GM12878 (cell line): ENCODE measurements at regions not wholly inside any gene's neighbourhood (a gene's known extent, or its start where the extent isn't known, plus 50 kb on each side); places are given as distances from the start of the nearest gene placed in this dataset.

ENCODE experiments used
- ATAC-seq: fragments of 200-7000 bp; cut with Tn5 transposase; 3 replicates; pipeline ENCODE4 v1.9.1; 2020; ENCODE audit warnings: mild to moderate bottlenecking, moderate library complexity
- BruUV-seq: library from RNA; stranded (reverse); fragments of 400-500 nt; replicated peaks from 2 replicates; lab custom pipeline; 2021; lab: Mats Ljungman, UMichigan
- CTCF ChIA-PET: fragments of 300-600 bp; sonication (Branson Sonifier 250); formaldehyde crosslinking; extraction: SDS; loops from one replicate; lab custom pipeline; 2021; ENCODE audit warnings: inconsistent platforms; lab: Yijun Ruan, JAX
- POLR2A ChIA-PET: fragments of 350-600 bp; formaldehyde crosslinking; extraction: SDS; loops from one replicate; lab custom pipeline; 2021; ENCODE audit warnings: inconsistent platforms; lab: Charles Lee
- RAD21 ChIA-PET: fragments of 300-600 bp; sonication (Branson Sonifier 250); formaldehyde crosslinking; loops from one replicate; lab custom pipeline; 2023; ENCODE audit warnings: antibody characterized with exemption; ENCODE audit not compliant: unreplicated experiment; lab: Charles Lee
- SMC1A ChIA-PET: fragments of 300-600 bp; sonication (Branson Sonifier 250); formaldehyde crosslinking; loops from one replicate; lab custom pipeline; 2023; ENCODE audit not compliant: unreplicated experiment, uncharacterized antibody; lab: Charles Lee
- DNase-seq: peaks from one replicate; pipeline ENCODE4 v3.0.0-alpha.2; 2011; ENCODE audit warnings: low read depth, low spot score
- FAIRE-seq: peaks from 3 replicates; lab custom pipeline; 2011; peaks lifted over from hg19 to GRCh38; lab: Jason Lieb, UNC
- H2AFZ ChIP-seq: 2 replicates; pipeline ENCODE4 v1.6.0; 2011; ENCODE audit warnings: low read depth, low read length, control low read depth; ENCODE audit not compliant: control insufficient read depth
- H3K27ac ChIP-seq: 2 replicates; pipeline ENCODE4 v1.5.1; 2011; ENCODE audit warnings: control low read depth; ENCODE audit not compliant: control insufficient read depth, insufficient read depth
- H3K27me3 ChIP-seq, 2 experiments: replicated peaks in 1 of 2; 2 replicates each; pipeline versions ENCODE4 v1.6.0 to v1.6.1; 2011; ENCODE audit warnings: low read length in 1 of 2; ENCODE audit not compliant: control insufficient read depth in 2 of 2, insufficient read depth in 2 of 2
- H3K36me3 ChIP-seq, 2 experiments: 2 replicates each; pipeline ENCODE4 v1.5.1; 2011; ENCODE audit warnings: low read length in 1 of 2; ENCODE audit not compliant: control insufficient read depth in 2 of 2, insufficient read depth in 2 of 2
- H3K4me1 ChIP-seq: 2 replicates; pipeline ENCODE4 v1.6.1; 2011; ENCODE audit warnings: mild to moderate bottlenecking, low read length, moderate library complexity, mixed read lengths; ENCODE audit not compliant: control insufficient read depth, insufficient read depth
- H3K4me2 ChIP-seq: 2 replicates; pipeline ENCODE4 v1.6.0; 2011; ENCODE audit warnings: control low read depth; ENCODE audit not compliant: control insufficient read depth, insufficient read depth
- H3K4me3 ChIP-seq: fragments of 200-600 bp; sonication (generic); 2 replicates; pipeline ENCODE4 v1.5.1; 2016
- H3K79me2 ChIP-seq: 2 replicates; pipeline ENCODE4 v1.6.0; 2011; ENCODE audit warnings: low read length; ENCODE audit not compliant: control insufficient read depth, insufficient read depth
- H3K9ac ChIP-seq: 2 replicates; pipeline ENCODE4 v1.8.0; 2011; ENCODE audit warnings: low read length, control low read depth, mixed read lengths; ENCODE audit not compliant: control insufficient read depth, insufficient read depth
- H3K9me3 ChIP-seq: replicated peaks from 3 replicates; pipeline ENCODE4 v1.5.1; 2011; ENCODE audit warnings: mild to moderate bottlenecking, low read length; ENCODE audit not compliant: control insufficient read depth, insufficient read depth
- H4K20me1 ChIP-seq: 2 replicates; pipeline ENCODE4 v1.6.0; 2011; ENCODE audit not compliant: control insufficient read depth, insufficient read depth
- CHD1 ChIP-seq: IDR thresholded peaks from 2 replicates; pipeline ENCODE4 v1.6.1; 2012; ENCODE audit warnings: low read depth, low read length, improper control_type of control experiment
- CHD4 ChIP-seq: fragments of 200-600 bp; sonication (generic); IDR thresholded peaks from 2 replicates; pipeline ENCODE4 v1.6.1; 2016; ENCODE audit warnings: mild to moderate bottlenecking
- EED ChIP-seq: sonication (generic); IDR thresholded peaks from 2 replicates; pipeline ENCODE4 v1.6.1; 2016; ENCODE audit warnings: antibody characterized with exemption, low read depth
- EZH2 ChIP-seq: IDR thresholded peaks from 2 replicates; pipeline ENCODE4 v1.6.1; 2012; ENCODE audit warnings: low read depth, mild to moderate bottlenecking, control low read depth, inconsistent platforms, low read length, borderline replicate concordance; ENCODE audit not compliant: control insufficient read depth
- FOS ChIP-seq: IDR thresholded peaks from 3 replicates; pipeline ENCODE4 v1.6.1; 2011; ENCODE audit warnings: borderline replicate concordance; ENCODE audit not compliant: insufficient read length; ENCODE audit errors: extremely low read depth
- FOXM1 ChIP-seq: IDR thresholded peaks from 2 replicates; pipeline ENCODE4 v1.6.1; 2012; ENCODE audit warnings: low read depth, mild to moderate bottlenecking, inconsistent platforms, low read length, moderate library complexity
- HDGF ChIP-seq: fragments of 450-650 bp; IDR thresholded peaks from 2 replicates; pipeline ENCODE4 v1.6.1; 2016; ENCODE audit warnings: antibody characterized with exemption
- POU2F2 ChIP-seq: IDR thresholded peaks from 3 replicates; pipeline ENCODE4 v1.6.1; 2011; ENCODE audit warnings: low read depth, mild to moderate bottlenecking, low read length, borderline replicate concordance
- TAF1 ChIP-seq: IDR thresholded peaks from 2 replicates; pipeline ENCODE4 v1.6.1; 2011; ENCODE audit warnings: mild to moderate bottlenecking, low read depth, low read length, borderline replicate concordance
- ZNF384 ChIP-seq: IDR thresholded peaks from 2 replicates; pipeline ENCODE4 v1.6.1; 2012; ENCODE audit warnings: low read depth, mild to moderate bottlenecking, low read length, improper control_type of control experiment, borderline replicate concordance
- ZSCAN29 ChIP-seq: fragments of 450-650 bp; IDR thresholded peaks from 2 replicates; pipeline ENCODE4 v1.6.1; 2017; ENCODE audit warnings: mild to moderate bottlenecking, moderate library complexity
- WGBS: methylation state at CpG from one replicate; pipeline ENCODE4 v1.1.6; 2016; ENCODE audit warnings: low lambda C conversion rate; ENCODE audit not compliant: insufficient replicate concordance, insufficient coverage; ENCODE audit errors: missing lambda C conversion rate; 5-methylcytosine and 5-hydroxymethylcytosine counted together
- in situ Hi-C: fragments of 300-500 bp; cut with MboI; formaldehyde crosslinking; loops from 9 replicates; pipeline ENCODE4 v1.14.3; 2018; ENCODE audit warnings: mixed read lengths
- intact Hi-C: fragments of 100-400 bp; cut with micrococcal nuclease; formaldehyde crosslinking; loops from one replicate; pipeline ENCODE4 v1.14.2; 2022; ENCODE audit not compliant: unreplicated experiment
- TF ChIP-seq, protein P1 (sequence below): fragments of 450-650 bp; conservative IDR thresholded peaks from 2 replicates; pipeline ENCODE4 v1.6.1; 2017; ENCODE audit warnings: mild to moderate bottlenecking, moderate library complexity

DNA sequence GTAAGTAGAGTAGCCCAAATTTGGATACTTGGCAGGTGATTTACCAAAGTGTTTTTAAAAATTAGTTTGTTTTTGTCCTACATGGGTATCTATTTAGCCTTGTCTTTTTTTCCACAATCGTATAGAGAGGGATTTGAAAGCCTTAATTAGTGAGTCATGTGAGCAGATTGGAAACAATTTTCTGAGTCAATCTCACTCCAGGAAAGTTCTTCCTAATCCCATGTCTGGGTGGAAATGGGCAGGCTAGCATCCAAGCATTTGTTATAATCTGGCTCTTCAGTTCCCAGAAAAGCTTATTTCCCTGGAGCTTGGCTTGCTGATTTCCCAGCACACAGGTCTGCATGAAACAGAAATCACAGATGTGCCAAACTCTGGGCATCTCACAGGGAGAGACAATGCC, 426.9 kb upstream of the BOD1L1 start:
- intact Hi-C loops (no loop called here), in situ Hi-C loops (no loop called here)
- Histone ChIP-seq H3K27me3 (no peaks in the 10 kb centered on the region), H3K36me3 (no peaks in the 10 kb centered on the region), H3K79me2 (no peaks in the 10 kb centered on the region), H3K4me2 (no peak overlapping the region), H2AFZ (no peak overlapping the region), H3K27ac (no peak overlapping the region), H4K20me1 (no peaks in the 10 kb centered on the region), H3K9ac (no peak overlapping the region), H3K9me3 (no peaks in the 10 kb centered on the region), H3K4me3 (no peak overlapping the region), H3K4me1 (no peaks in the 10 kb centered on the region)
- ATAC-seq (no peak), FAIRE-seq (no peak), DNase-seq (no peak)
- POLR2A ChIA-PET, result no interaction called here
- SMC1A ChIA-PET, result no interaction called here
- RAD21 ChIA-PET, result no interaction called here
- BruUV-seq, result no TSS peak
- CTCF ChIA-PET, result no interaction called here
- TF ChIP-seq POU2F2, result no peak
- TF ChIP-seq CHD4, result no peak
- TF ChIP-seq ZSCAN29, result no peak
- no peak for TF ChIP-seq ZNF384
- no peak for TF ChIP-seq TAF1
- no peak for TF ChIP-seq HDGF
- no peak for TF ChIP-seq CHD1
- no peak for TF ChIP-seq FOXM1
- 21% methylated on average over 1 of the region's 1 CpG for WGBS

DNA sequence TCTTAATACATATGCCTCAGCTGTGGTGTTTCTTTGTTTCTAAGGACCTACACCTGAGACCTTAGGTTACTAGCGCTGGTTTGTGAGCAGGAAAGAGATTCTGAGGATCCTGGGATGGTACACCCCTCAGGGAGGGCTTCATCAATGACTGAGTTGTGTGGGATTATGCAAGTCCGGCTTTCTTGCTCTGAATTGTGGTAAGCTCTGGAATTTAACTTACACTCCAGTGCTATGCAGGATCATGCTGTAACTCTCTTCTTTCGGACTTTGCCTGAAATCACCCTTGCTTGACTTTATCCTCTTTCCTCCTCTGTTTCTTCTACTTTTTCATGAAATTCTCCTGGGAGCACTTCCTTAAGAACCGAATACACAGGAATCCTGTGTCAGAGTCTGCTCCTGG, 431.5 kb upstream of the BOD1L1 start:
- H3K4me3 ChIP-seq, result no peak overlapping the region
- in situ Hi-C loops, result no loop called here
- no peak for DNase-seq
- H3K27ac ChIP-seq, result no peak overlapping the region
- ATAC-seq, result no peak
- no peaks in the 10 kb centered on the region for H3K27me3 ChIP-seq
- FAIRE-seq, result no peak
- no peak overlapping the region for H2AFZ ChIP-seq
- ChIA-PET POLR2A (no interaction called here), SMC1A (interaction anchor here (1.1 to 2.1 kb wide), 2 partner anchors 10 to 129 kb away, joined by 3 to 6 read pairs; no protein-coding TSS in a partner anchor), RAD21 (no interaction called here), CTCF (no interaction called here)
- H3K36me3 ChIP-seq, result no peaks in the 10 kb centered on the region
- H3K4me2 ChIP-seq, result no peak overlapping the region
- no peak overlapping the region for H3K9ac ChIP-seq
- H3K4me1 ChIP-seq, result no peaks in the 10 kb centered on the region
- no TSS peak for BruUV-seq
- H4K20me1 ChIP-seq, result no peaks in the 10 kb centered on the region
- no peaks in the 10 kb centered on the region for H3K79me2 ChIP-seq
- intact Hi-C loops, result no loop called here
- no peaks in the 10 kb centered on the region for H3K9me3 ChIP-seq
- no peak for TF ChIP-seq EED
- TF ChIP-seq, protein P1, sequence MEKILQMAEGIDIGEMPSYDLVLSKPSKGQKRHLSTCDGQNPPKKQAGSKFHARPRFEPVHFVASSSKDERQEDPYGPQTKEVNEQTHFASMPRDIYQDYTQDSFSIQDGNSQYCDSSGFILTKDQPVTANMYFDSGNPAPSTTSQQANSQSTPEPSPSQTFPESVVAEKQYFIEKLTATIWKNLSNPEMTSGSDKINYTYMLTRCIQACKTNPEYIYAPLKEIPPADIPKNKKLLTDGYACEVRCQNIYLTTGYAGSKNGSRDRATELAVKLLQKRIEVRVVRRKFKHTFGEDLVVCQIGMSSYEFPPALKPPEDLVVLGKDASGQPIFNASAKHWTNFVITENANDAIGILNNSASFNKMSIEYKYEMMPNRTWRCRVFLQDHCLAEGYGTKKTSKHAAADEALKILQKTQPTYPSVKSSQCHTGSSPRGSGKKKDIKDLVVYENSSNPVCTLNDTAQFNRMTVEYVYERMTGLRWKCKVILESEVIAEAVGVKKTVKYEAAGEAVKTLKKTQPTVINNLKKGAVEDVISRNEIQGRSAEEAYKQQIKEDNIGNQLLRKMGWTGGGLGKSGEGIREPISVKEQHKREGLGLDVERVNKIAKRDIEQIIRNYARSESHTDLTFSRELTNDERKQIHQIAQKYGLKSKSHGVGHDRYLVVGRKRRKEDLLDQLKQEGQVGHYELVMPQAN, result no peak
- no peak for TF ChIP-seq EZH2
- TF ChIP-seq FOS, result no peak
- WGBS, result 3% methylated on average over 4 of the region's 4 CpGs
